ENCODE measurements at regions not wholly inside any gene's neighbourhood (a gene's known extent, or its start where the extent isn't known, plus 50 kb on each side); places are given as distances from the start of the nearest gene placed in this dataset.

DNA sequence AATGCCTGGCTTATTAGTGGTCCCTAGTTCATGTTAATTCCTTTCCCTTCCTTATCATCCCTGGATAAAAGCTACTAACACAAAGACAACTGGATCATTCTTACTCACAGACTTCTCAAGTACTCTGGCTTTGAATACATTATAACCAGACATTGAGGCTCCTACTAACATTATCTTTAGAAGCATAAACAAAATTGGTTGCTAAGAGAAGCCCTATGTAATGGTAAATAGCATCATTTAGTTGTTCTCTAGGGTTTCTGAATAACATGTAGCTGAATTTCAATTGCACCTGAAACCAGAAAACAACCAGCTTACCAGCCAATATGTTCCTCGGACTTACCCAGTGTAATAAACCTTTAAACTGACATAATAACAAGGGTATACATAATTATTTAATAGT lies 114.1 kb upstream of the NCKAP5 start:
- Histone ChIP-seq H3K27me3 (replicated peaks; ENCODE audit: control insufficient read depth, insufficient read depth, low read length) (0 out of 2 replicates have a peak, but pooled peaks cover 1% of the 10 kb centered on the region), H3K9me3 (no peaks in the 10 kb centered on the region), H3K4me3 (ENCODE audit: low read depth, low read length) (no peak overlapping the region), H3K4me1 (no peaks in the 10 kb centered on the region), H3K36me3 (ENCODE audit: control insufficient read depth, insufficient read depth, low read length) (no peaks in the 10 kb centered on the region)
- TF ChIP-seq, protein P1, sequence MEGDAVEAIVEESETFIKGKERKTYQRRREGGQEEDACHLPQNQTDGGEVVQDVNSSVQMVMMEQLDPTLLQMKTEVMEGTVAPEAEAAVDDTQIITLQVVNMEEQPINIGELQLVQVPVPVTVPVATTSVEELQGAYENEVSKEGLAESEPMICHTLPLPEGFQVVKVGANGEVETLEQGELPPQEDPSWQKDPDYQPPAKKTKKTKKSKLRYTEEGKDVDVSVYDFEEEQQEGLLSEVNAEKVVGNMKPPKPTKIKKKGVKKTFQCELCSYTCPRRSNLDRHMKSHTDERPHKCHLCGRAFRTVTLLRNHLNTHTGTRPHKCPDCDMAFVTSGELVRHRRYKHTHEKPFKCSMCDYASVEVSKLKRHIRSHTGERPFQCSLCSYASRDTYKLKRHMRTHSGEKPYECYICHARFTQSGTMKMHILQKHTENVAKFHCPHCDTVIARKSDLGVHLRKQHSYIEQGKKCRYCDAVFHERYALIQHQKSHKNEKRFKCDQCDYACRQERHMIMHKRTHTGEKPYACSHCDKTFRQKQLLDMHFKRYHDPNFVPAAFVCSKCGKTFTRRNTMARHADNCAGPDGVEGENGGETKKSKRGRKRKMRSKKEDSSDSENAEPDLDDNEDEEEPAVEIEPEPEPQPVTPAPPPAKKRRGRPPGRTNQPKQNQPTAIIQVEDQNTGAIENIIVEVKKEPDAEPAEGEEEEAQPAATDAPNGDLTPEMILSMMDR (IDR thresholded peaks at IDR 0.05; ENCODE audit: insufficient read depth in 1 of 2, low read depth in 1 of 2, low read length in 1 of 2, severe bottlenecking in 1 of 2, unreplicated experiment in 1 of 2), result no peak
- H3K36me3 Mint-ChIP-seq (ENCODE audit: insufficient read depth, unreplicated experiment), result no peaks in the 10 kb centered on the region
- ChIA-PET POLR2A (no interaction called here), CTCF (no interaction called here)
- no peaks in the 10 kb centered on the region for H3K4me1 Mint-ChIP-seq (ENCODE audit: low read depth, unreplicated experiment)
- H3K9me3 Mint-ChIP-seq (ENCODE audit: unreplicated experiment), result no peaks in the 10 kb centered on the region
- no peak overlapping the region for H3K4me3 Mint-ChIP-seq (ENCODE audit: unreplicated experiment)
- DNase-seq, result no peak
- no peak overlapping the region for H3K27ac Mint-ChIP-seq (ENCODE audit: unreplicated experiment)
- no TSS peak for BruUV-seq (replicated peaks)
- no peaks in the 10 kb centered on the region for H3K27me3 Mint-ChIP-seq (ENCODE audit: insufficient read depth, unreplicated experiment)
- intact Hi-C loops (cut with micrococcal nuclease; ENCODE audit: unreplicated experiment), result no loop called here

DNA sequence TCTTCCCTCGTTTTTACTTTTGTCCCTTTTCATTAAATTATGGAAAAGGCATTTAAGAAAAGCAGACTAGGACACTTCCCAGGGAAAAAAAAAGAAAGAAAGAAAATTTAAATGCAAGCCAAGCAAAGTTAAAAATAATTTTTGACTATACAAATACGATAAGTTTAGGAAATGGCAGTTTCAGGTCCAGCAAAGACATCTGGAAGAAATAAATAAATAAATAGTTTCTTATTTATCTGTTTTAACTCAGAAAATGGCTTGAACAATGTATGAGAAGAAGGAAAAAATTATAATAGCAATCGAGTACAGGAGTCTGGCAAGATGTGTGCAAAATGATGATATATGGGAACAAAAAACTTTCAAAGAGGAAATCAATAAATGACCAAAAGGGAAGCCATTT lies 114.6 kb upstream of the NCKAP5 start:
- no peaks in the 10 kb centered on the region for H3K4me1 Mint-ChIP-seq (ENCODE audit: low read depth, unreplicated experiment)
- H3K9me3 Mint-ChIP-seq (ENCODE audit: unreplicated experiment), result no peaks in the 10 kb centered on the region
- Histone ChIP-seq H3K27me3 (replicated peaks; ENCODE audit: control insufficient read depth, insufficient read depth, low read length) (0 out of 2 replicates have a peak, but pooled peaks cover 1% of the 10 kb centered on the region), H3K4me3 (ENCODE audit: low read depth, low read length) (no peak overlapping the region), H3K36me3 (ENCODE audit: control insufficient read depth, insufficient read depth, low read length) (no peaks in the 10 kb centered on the region), H3K4me1 (no peaks in the 10 kb centered on the region), H3K9me3 (no peaks in the 10 kb centered on the region)
- ChIA-PET POLR2A (no interaction called here), CTCF (no interaction called here)
- peaks cover 4% of the 10 kb centered on the region for H3K27me3 Mint-ChIP-seq (ENCODE audit: insufficient read depth, unreplicated experiment)
- no peak for DNase-seq
- TF ChIP-seq, protein P1 (IDR thresholded peaks at IDR 0.05; ENCODE audit: insufficient read depth in 1 of 2, low read depth in 1 of 2, low read length in 1 of 2, severe bottlenecking in 1 of 2, unreplicated experiment in 1 of 2), result no peak
- no peak overlapping the region for H3K27ac Mint-ChIP-seq (ENCODE audit: unreplicated experiment)
- intact Hi-C loops (cut with micrococcal nuclease; ENCODE audit: unreplicated experiment), result no loop called here
- BruUV-seq (replicated peaks), result no TSS peak
- H3K36me3 Mint-ChIP-seq (ENCODE audit: insufficient read depth, unreplicated experiment), result no peaks in the 10 kb centered on the region
- H3K4me3 Mint-ChIP-seq (ENCODE audit: unreplicated experiment), result no peak overlapping the region

DNA sequence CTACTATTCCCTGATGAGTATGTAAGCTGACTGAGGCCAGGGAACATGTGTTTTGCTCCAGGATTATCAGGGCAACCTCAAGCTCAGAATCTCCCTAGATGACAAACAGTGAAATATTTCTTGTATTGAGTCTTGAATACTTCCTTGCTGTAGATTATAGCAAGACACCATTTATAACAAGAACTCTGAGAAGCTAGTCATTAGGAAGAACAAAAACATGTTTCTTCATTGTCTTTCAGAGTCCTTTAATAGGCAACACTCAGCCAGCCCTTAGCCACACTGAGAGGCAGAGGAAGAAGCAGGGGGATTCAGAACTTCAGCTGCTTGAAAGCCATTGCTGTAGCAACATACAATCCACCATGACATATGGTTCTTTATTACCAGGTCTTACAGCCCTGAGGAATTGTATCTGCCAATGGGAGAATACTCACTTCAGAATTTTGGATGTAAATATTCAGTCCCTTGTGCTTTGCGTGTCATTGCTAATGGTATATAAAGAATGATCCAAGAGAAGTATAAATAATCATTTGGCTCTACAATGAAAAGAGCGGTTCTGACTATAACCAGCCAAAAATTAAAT lies 117.5 kb upstream of the NCKAP5 start:
- intact Hi-C loops (cut with micrococcal nuclease; ENCODE audit: unreplicated experiment), result no loop called here
- Histone ChIP-seq H3K36me3 (ENCODE audit: control insufficient read depth, insufficient read depth, low read length) (no peaks in the 10 kb centered on the region), H3K27me3 (replicated peaks; ENCODE audit: control insufficient read depth, insufficient read depth, low read length) (0 out of 2 replicates have a peak, but pooled peaks cover 1% of the 10 kb centered on the region), H3K4me3 (ENCODE audit: low read depth, low read length) (no peak overlapping the region), H3K9me3 (no peaks in the 10 kb centered on the region), H3K4me1 (no peaks in the 10 kb centered on the region)
- BruUV-seq (replicated peaks), result no TSS peak
- H3K27me3 Mint-ChIP-seq (ENCODE audit: insufficient read depth, unreplicated experiment), result peaks cover 15% of the 10 kb centered on the region
- TF ChIP-seq, protein P1 (IDR thresholded peaks at IDR 0.05; ENCODE audit: insufficient read depth in 1 of 2, low read depth in 1 of 2, low read length in 1 of 2, severe bottlenecking in 1 of 2, unreplicated experiment in 1 of 2), result no peak
- no peaks in the 10 kb centered on the region for H3K9me3 Mint-ChIP-seq (ENCODE audit: unreplicated experiment)
- H3K4me1 Mint-ChIP-seq (ENCODE audit: low read depth, unreplicated experiment), result no peaks in the 10 kb centered on the region
- H3K4me3 Mint-ChIP-seq (ENCODE audit: unreplicated experiment), result no peak overlapping the region
- CTCF ChIA-PET, result no interaction called here
- H3K36me3 Mint-ChIP-seq (ENCODE audit: insufficient read depth, unreplicated experiment), result no peaks in the 10 kb centered on the region
- no peak for DNase-seq
- no peak overlapping the region for H3K27ac Mint-ChIP-seq (ENCODE audit: unreplicated experiment)
- POLR2A ChIA-PET, result no interaction called here
